Stimulated activated CD4-positive, alpha-beta T cell treated with anti-CD3 and anti-CD28 coated beads, Interleukin-4, amount 100 ng/mL, for 4 hours (primary cell): ENCODE measurements at regions not wholly inside any gene's neighbourhood (a gene's known extent, or its start where the extent isn't known, plus 50 kb on each side); places are given as distances from the start of the nearest gene placed in this dataset.

Source experiments
- DNase-seq, 2 experiments: peaks; one replicate each; pipeline ENCODE4 v3.0.0-alpha.2; 2020

- DNase-seq: no peak
Measured at GRCh38 chr13:110097013-110097412, 209.9 kb downstream of the COL4A1 start.

GRCh38 chr13:110092831-110093247 is 214.1 kb downstream of the COL4A1 start:
- DNase-seq: no peak

- no peak for DNase-seq
Measured at GRCh38 chr13:110089815-110090214, 217.1 kb downstream of the COL4A1 start.

- no peak for DNase-seq
Measured at GRCh38 chr13:110089100-110089499, 217.9 kb downstream of the COL4A1 start.

GRCh38 chr13:110073982-110074381 is 233.0 kb downstream of the COL4A1 start:
- DNase-seq: no peak

- DNase-seq: no peak
Measured at GRCh38 chr13:110070511-110071120, 236.3 kb downstream of the COL4A1 start.

- no peak for DNase-seq
Measured at GRCh38 chr13:110070046-110070445, 236.9 kb downstream of the COL4A1 start.

- no peak for DNase-seq
Measured at GRCh38 chr13:110068176-110068473, 238.8 kb downstream of the COL4A1 start.

- DNase-seq: no peak
Measured at GRCh38 chr13:110067355-110068175, 239.4 kb downstream of the COL4A1 start.

- no peak for DNase-seq
Measured at GRCh38 chr13:110065780-110066179, 241.2 kb downstream of the COL4A1 start.

- no peak for DNase-seq
Measured at GRCh38 chr13:110063490-110064421, 243.2 kb downstream of the COL4A1 start.

GRCh38 chr13:110062777-110063442 is 244.0 kb downstream of the COL4A1 start:
- no peak for DNase-seq

GRCh38 chr13:110062077-110062776 is 244.7 kb downstream of the COL4A1 start:
- DNase-seq: no peak

GRCh38 chr13:110061270-110061669 is 245.7 kb downstream of the COL4A1 start:
- DNase-seq: no peak

- DNase-seq: no peak
Measured at GRCh38 chr13:110057052-110057451, 249.9 kb downstream of the COL4A1 start.

- DNase-seq: no peak
Measured at GRCh38 chr13:110056640-110057039, 250.3 kb downstream of the COL4A1 start.

- DNase-seq: no peak
Measured at GRCh38 chr13:110055089-110055488, 251.9 kb downstream of the COL4A1 start.

GRCh38 chr13:110054041-110054440 is 252.9 kb downstream of the COL4A1 start:
- DNase-seq: no peak

GRCh38 chr13:110047496-110047895 is 259.5 kb downstream of the COL4A1 start:
- DNase-seq: no peak

GRCh38 chr13:110046811-110047210 is 260.1 kb downstream of the COL4A1 start:
- DNase-seq: no peak

GRCh38 chr13:110045919-110046318 is 259.5 kb upstream of the IRS2 start:
- DNase-seq: no peak

GRCh38 chr13:110045202-110045601 is 258.8 kb upstream of the IRS2 start:
- DNase-seq: no peak
